Activated naive CD4-positive, alpha-beta T cell treated with anti-CD3 and anti-CD28 coated beads for 36 hours (primary cell): ENCODE measurements at regions not wholly inside any gene's neighbourhood (a gene's known extent, or its start where the extent isn't known, plus 50 kb on each side); places are given as distances from the start of the nearest gene placed in this dataset.

Experiments
- CTCF ChIA-PET: fragments of 350-600 bp; sonication (Branson Sonifier 250); formaldehyde crosslinking; loops from one replicate; lab custom pipeline; 2021; ENCODE audit warnings: antibody characterized with exemption; lab: Charles Lee
- DNase-seq: peaks from one replicate; pipeline ENCODE4 v3.0.0-alpha.2; 2020
- H3K27ac Mint-ChIP-seq: one replicate; pipeline ENCODE4 v1.8.0; 2021; ENCODE audit warnings: mild to moderate bottlenecking, mixed read lengths
- H3K27me3 Mint-ChIP-seq: one replicate; pipeline ENCODE4 v1.8.0; 2021; ENCODE audit warnings: low read depth, mixed read lengths
- H3K36me3 Mint-ChIP-seq: one replicate; pipeline ENCODE4 v1.8.0; 2021; ENCODE audit warnings: low read depth, mixed read lengths
- H3K4me1 Mint-ChIP-seq: one replicate; pipeline ENCODE4 v1.8.0; 2021; ENCODE audit warnings: low read depth, mixed read lengths
- H3K4me3 Mint-ChIP-seq: one replicate; pipeline ENCODE4 v1.8.0; 2021; ENCODE audit warnings: mild to moderate bottlenecking, moderate library complexity, mixed read lengths
- H3K9me3 Mint-ChIP-seq: one replicate; pipeline ENCODE4 v1.8.0; 2021; ENCODE audit warnings: mixed read lengths
- intact Hi-C: fragments of 100-400 bp; cut with micrococcal nuclease; formaldehyde crosslinking; loops from one replicate; pipeline ENCODE4 v1.15.1; 2023

- Mint-ChIP-seq H3K27ac (no peak overlapping the region), H3K9me3 (peaks cover 14% of the 10 kb centered on the region), H3K27me3 (peaks cover 5% of the 10 kb centered on the region), H3K36me3 (no peaks in the 10 kb centered on the region), H3K4me3 (no peak overlapping the region), H3K4me1 (no peaks in the 10 kb centered on the region)
- CTCF ChIA-PET: no interaction called here
- no peak for DNase-seq
- intact Hi-C loops: no loop called here
Measured at GRCh38 chr6:168255283-168255881, 64.2 kb downstream of the DACT2 start.

GRCh38 chr6:168252267-168252666, 67.3 kb downstream of the DACT2 start:
- Mint-ChIP-seq H3K36me3 (no peaks in the 10 kb centered on the region), H3K27ac (no peak overlapping the region), H3K27me3 (no peaks in the 10 kb centered on the region), H3K9me3 (peaks cover 14% of the 10 kb centered on the region), H3K4me1 (no peaks in the 10 kb centered on the region), H3K4me3 (no peak overlapping the region)
- DNase-seq: no peak
- intact Hi-C loops: no loop called here
- CTCF ChIA-PET: no interaction called here

GRCh38 chr6:168250250-168250649, 69.3 kb downstream of the DACT2 start:
- CTCF ChIA-PET: no interaction called here
- no peaks in the 10 kb centered on the region for H3K4me1 Mint-ChIP-seq
- no peaks in the 10 kb centered on the region for H3K36me3 Mint-ChIP-seq
- H3K9me3 Mint-ChIP-seq: peaks cover 5% of the 10 kb centered on the region
- no peak for DNase-seq
- no peaks in the 10 kb centered on the region for H3K27me3 Mint-ChIP-seq
- H3K4me3 Mint-ChIP-seq: no peak overlapping the region
- intact Hi-C loops: no loop called here
- H3K27ac Mint-ChIP-seq: no peak overlapping the region

- no peak for DNase-seq
- Mint-ChIP-seq H3K27me3 (no peaks in the 10 kb centered on the region), H3K36me3 (no peaks in the 10 kb centered on the region), H3K4me1 (no peaks in the 10 kb centered on the region), H3K27ac (no peak overlapping the region), H3K9me3 (peaks cover under 1% of the 10 kb centered on the region), H3K4me3 (no peak overlapping the region)
- CTCF ChIA-PET: no interaction called here
- intact Hi-C loops: no loop called here
Measured at GRCh38 chr6:168249746-168250145, 69.8 kb downstream of the DACT2 start.

GRCh38 chr6:168248148-168248620, 71.4 kb downstream of the DACT2 start:
- intact Hi-C loops: no loop called here
- Mint-ChIP-seq H3K4me3 (no peak overlapping the region), H3K27ac (no peak overlapping the region), H3K36me3 (no peaks in the 10 kb centered on the region), H3K9me3 (no peaks in the 10 kb centered on the region), H3K4me1 (no peaks in the 10 kb centered on the region), H3K27me3 (no peaks in the 10 kb centered on the region)
- CTCF ChIA-PET: no interaction called here
- DNase-seq: no peak

GRCh38 chr6:168247443-168248147, 72.0 kb downstream of the DACT2 start:
- intact Hi-C loops: no loop called here
- no peak overlapping the region for H3K27ac Mint-ChIP-seq

GRCh38 chr6:168244961-168245551, 74.5 kb downstream of the DACT2 start:
- no peaks in the 10 kb centered on the region for H3K9me3 Mint-ChIP-seq
- intact Hi-C loops: no loop called here
- no peaks in the 10 kb centered on the region for H3K4me1 Mint-ChIP-seq
- no peaks in the 10 kb centered on the region for H3K36me3 Mint-ChIP-seq
- H3K4me3 Mint-ChIP-seq: no peak overlapping the region
- DNase-seq: no peak
- H3K27me3 Mint-ChIP-seq: no peaks in the 10 kb centered on the region
- no peak overlapping the region for H3K27ac Mint-ChIP-seq
- CTCF ChIA-PET: no interaction called here

More at GRCh38 chr6:168247443-168248147, 72.0 kb downstream of the DACT2 start:
- H3K9me3 Mint-ChIP-seq: no peaks in the 10 kb centered on the region
- H3K4me3 Mint-ChIP-seq: no peak overlapping the region
- no peak for DNase-seq
- CTCF ChIA-PET: no interaction called here
- H3K4me1 Mint-ChIP-seq: no peaks in the 10 kb centered on the region
- H3K27me3 Mint-ChIP-seq: no peaks in the 10 kb centered on the region
- H3K36me3 Mint-ChIP-seq: no peaks in the 10 kb centered on the region

GRCh38 chr6:168243812-168244376, 75.7 kb downstream of the DACT2 start:
- DNase-seq: no peak
- Mint-ChIP-seq H3K27ac (no peak overlapping the region), H3K27me3 (no peaks in the 10 kb centered on the region), H3K36me3 (no peaks in the 10 kb centered on the region), H3K9me3 (no peaks in the 10 kb centered on the region), H3K4me1 (no peaks in the 10 kb centered on the region), H3K4me3 (no peak overlapping the region)
- CTCF ChIA-PET: no interaction called here
- intact Hi-C loops: no loop called here

GRCh38 chr6:168242940-168243225, 76.7 kb downstream of the DACT2 start:
- Mint-ChIP-seq H3K27ac (no peak overlapping the region), H3K4me1 (no peaks in the 10 kb centered on the region), H3K4me3 (no peak overlapping the region), H3K9me3 (no peaks in the 10 kb centered on the region), H3K27me3 (no peaks in the 10 kb centered on the region), H3K36me3 (no peaks in the 10 kb centered on the region)
- CTCF ChIA-PET: no interaction called here
- no peak for DNase-seq
- intact Hi-C loops: no loop called here

- Mint-ChIP-seq H3K36me3 (no peaks in the 10 kb centered on the region), H3K4me1 (no peaks in the 10 kb centered on the region), H3K27me3 (no peaks in the 10 kb centered on the region), H3K27ac (no peak overlapping the region), H3K9me3 (no peaks in the 10 kb centered on the region), H3K4me3 (no peak overlapping the region)
- intact Hi-C loops: no loop called here
- CTCF ChIA-PET: no interaction called here
- no peak for DNase-seq
Measured at GRCh38 chr6:168242111-168242939, 77.3 kb downstream of the DACT2 start.

GRCh38 chr6:168240160-168240559, 79.4 kb downstream of the DACT2 start:
- no peaks in the 10 kb centered on the region for H3K36me3 Mint-ChIP-seq
- CTCF ChIA-PET: no interaction called here
- H3K27ac Mint-ChIP-seq: no peak overlapping the region
- H3K9me3 Mint-ChIP-seq: no peaks in the 10 kb centered on the region
- H3K4me3 Mint-ChIP-seq: no peak overlapping the region
- no peak for DNase-seq
- intact Hi-C loops: no loop called here
- H3K4me1 Mint-ChIP-seq: no peaks in the 10 kb centered on the region
- no peaks in the 10 kb centered on the region for H3K27me3 Mint-ChIP-seq

- H3K4me1 Mint-ChIP-seq: no peaks in the 10 kb centered on the region
- H3K9me3 Mint-ChIP-seq: no peaks in the 10 kb centered on the region
- H3K36me3 Mint-ChIP-seq: no peaks in the 10 kb centered on the region
- CTCF ChIA-PET: no interaction called here
- H3K27ac Mint-ChIP-seq: no peak overlapping the region
- DNase-seq: no peak
- intact Hi-C loops: no loop called here
- no peak overlapping the region for H3K4me3 Mint-ChIP-seq
- H3K27me3 Mint-ChIP-seq: no peaks in the 10 kb centered on the region
Measured at GRCh38 chr6:168239044-168239773, 80.4 kb downstream of the DACT2 start.
